HG02759 (cell line): ENCODE measurements at regions not wholly inside any gene's neighbourhood (a gene's known extent, or its start where the extent isn't known, plus 50 kb on each side); places are given as distances from the start of the nearest gene placed in this dataset.

Source experiments
- ATAC-seq: cut with Tn5 transposase; IDR thresholded peaks from one replicate; pipeline ENCODE4 v1.9.1; 2021; ENCODE audit warnings: mild to moderate bottlenecking, moderate library complexity; ENCODE audit not compliant: unreplicated experiment

- ATAC-seq, result peak; percentile 100
Measured at GRCh38 chr15:100703032-100703578, 100.7 kb downstream of the ASB7 start.

- no peak for ATAC-seq
Measured at GRCh38 chr15:100703671-100704070, 101.3 kb downstream of the ASB7 start.

GRCh38 chr15:100704281-100705055 is 102.1 kb downstream of the ASB7 start:
- ATAC-seq, result no peak

- ATAC-seq, result no peak
Measured at GRCh38 chr15:100705065-100705464, 102.7 kb downstream of the ASB7 start.

- ATAC-seq, result no peak
Measured at GRCh38 chr15:100705841-100706240, 103.5 kb downstream of the ASB7 start.

- no peak for ATAC-seq
Measured at GRCh38 chr15:100707229-100707628, 104.8 kb downstream of the ASB7 start.

- no peak for ATAC-seq
Measured at GRCh38 chr15:100708916-100709315, 106.5 kb downstream of the ASB7 start.

GRCh38 chr15:100710222-100710621 is 107.8 kb downstream of the ASB7 start:
- ATAC-seq, result no peak

GRCh38 chr15:100710744-100711515 is 108.5 kb downstream of the ASB7 start:
- ATAC-seq, result no peak

GRCh38 chr15:100711516-100712021 is 109.2 kb downstream of the ASB7 start:
- no peak for ATAC-seq

- ATAC-seq, result no peak
Measured at GRCh38 chr15:100712226-100712625, 109.8 kb downstream of the ASB7 start.

- no peak for ATAC-seq
Measured at GRCh38 chr15:100713163-100713867, 110.9 kb downstream of the ASB7 start.

- no peak for ATAC-seq
Measured at GRCh38 chr15:100714034-100714748, 111.8 kb downstream of the ASB7 start.

GRCh38 chr15:100714749-100715342 is 112.5 kb downstream of the ASB7 start:
- ATAC-seq, result no peak

- no peak for ATAC-seq
Measured at GRCh38 chr15:100715571-100716455, 113.4 kb downstream of the ASB7 start.

GRCh38 chr15:100716456-100717085 is 114.2 kb downstream of the ASB7 start:
- no peak for ATAC-seq

- no peak for ATAC-seq
Measured at GRCh38 chr15:100717596-100717995, 115.2 kb downstream of the ASB7 start.
